Psoas muscle (tissue), 7 donors: ENCODE measurements at regions not wholly inside any gene's neighbourhood (a gene's known extent, or its start where the extent isn't known, plus 50 kb on each side); places are given as distances from the start of the nearest gene placed in this dataset.

Experiments
- ATAC-seq, 4 donors: fragments of 200-7000 bp; cut with Tn5 transposase; one replicate each; pipeline ENCODE4 v1.9.1; 2020; ENCODE audit warnings: moderate library complexity in 3 of 4, mild to moderate bottlenecking in 2 of 4
- DNase-seq, 2 donors: peaks; one replicate each; pipeline ENCODE4 v3.0.0-alpha.2; 2020
- H3K27ac ChIP-seq: fragments of 200-600 bp; one replicate; pipeline ENCODE4 v1.8.0; 2022
- H3K27me3 ChIP-seq, 3 donors: fragments of 200-600 bp in 1 of 3; one replicate each; pipeline versions ENCODE4 v1.6.1 to v1.8.0; 2013 to 2022; ENCODE audit warnings: low read length in 2 of 3, mild to moderate bottlenecking in 2 of 3, moderate library complexity in 1 of 3; ENCODE audit not compliant: insufficient read depth in 3 of 3
- H3K36me3 ChIP-seq, 2 donors: fragments of 200-600 bp in 1 of 2; one replicate each; pipeline versions ENCODE4 v1.6.1 to v1.8.0; 2013 to 2022; ENCODE audit warnings: low read depth in 1 of 2, mild to moderate bottlenecking in 1 of 2, moderate library complexity in 1 of 2; ENCODE audit not compliant: insufficient read depth in 1 of 2
- H3K4me1 ChIP-seq: fragments of 200-600 bp; one replicate; pipeline ENCODE4 v1.8.0; 2022
- H3K4me3 ChIP-seq: fragments of 200-600 bp; one replicate; pipeline ENCODE4 v1.8.0; 2022; ENCODE audit warnings: mild to moderate bottlenecking
- H3K9me3 ChIP-seq: fragments of 200-600 bp; one replicate; pipeline ENCODE4 v1.8.0; 2022
- WGBS, 3 donors: extraction: QIAGEN DNeasy Blood & Tissue Kit; methylation state at CpG; one replicate each; pipeline versions ENCODE4 v1.1.6 to v1.1.7; 2013; 5-methylcytosine and 5-hydroxymethylcytosine counted together
- intact Hi-C, 2 donors: fragments of 100-400 bp; cut with DNase I; formaldehyde crosslinking; loops; one replicate each; pipeline versions ENCODE4 v1.11.0 to v1.14.2; 2022
- TF ChIP-seq, protein P1 (sequence below): fragments of 200-600 bp; IDR thresholded peaks from one replicate; pipeline ENCODE4 v1.8.0; 2022; ENCODE audit warnings: antibody characterized with exemption
- donor health status: healthy with polysubstance abuse.
- donor health status: DM: no; HTN: no; CAD: no; lungs with moderate emphysema.
- donor health status: Bipolar disorder and iron deficiency.
- donor health status: healthy.
- donor health status: DM: yes; HTN: yes; CAD: no.
- donor health status: DM: no; HTN: no; CAD: no.
- donor health status: DM: yes; HTN: yes; CAD: no.

DNA sequence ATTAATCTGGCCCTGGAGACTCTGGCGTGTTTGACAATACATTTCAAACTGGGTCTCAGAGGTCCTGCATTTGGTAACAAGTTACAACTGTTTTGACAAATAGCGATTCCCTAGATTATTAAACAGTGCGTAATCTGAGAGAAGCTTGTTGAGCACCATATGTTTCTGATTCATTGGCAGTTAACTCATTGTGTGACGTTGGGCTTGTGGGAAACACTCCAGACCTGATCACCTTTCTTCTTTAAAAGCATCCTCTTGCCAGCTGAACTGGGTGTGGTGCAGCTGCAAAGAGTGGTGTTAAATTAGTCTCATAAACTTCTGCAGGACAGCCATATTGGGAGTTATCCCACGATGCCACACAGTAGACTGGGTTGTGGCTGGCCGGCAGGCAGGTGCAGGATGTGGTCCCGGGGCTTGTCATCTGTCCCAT, 82.7 kb downstream of the CDC7 start:
- 45 to 52% (median 48%) methylated on average over 7 of the region's 7 CpGs for WGBS, 3 donors
- Histone ChIP-seq H3K9me3 (no peaks in the 10 kb centered on the region), H3K4me3 (no peak overlapping the region), H3K27ac (no peak overlapping the region), H3K27me3 (no peaks in the 10 kb centered on the region), H3K36me3 (no peaks in the 10 kb centered on the region), H3K4me1 (no peaks in the 10 kb centered on the region)
- no peak for DNase-seq
- TF ChIP-seq, protein P1, sequence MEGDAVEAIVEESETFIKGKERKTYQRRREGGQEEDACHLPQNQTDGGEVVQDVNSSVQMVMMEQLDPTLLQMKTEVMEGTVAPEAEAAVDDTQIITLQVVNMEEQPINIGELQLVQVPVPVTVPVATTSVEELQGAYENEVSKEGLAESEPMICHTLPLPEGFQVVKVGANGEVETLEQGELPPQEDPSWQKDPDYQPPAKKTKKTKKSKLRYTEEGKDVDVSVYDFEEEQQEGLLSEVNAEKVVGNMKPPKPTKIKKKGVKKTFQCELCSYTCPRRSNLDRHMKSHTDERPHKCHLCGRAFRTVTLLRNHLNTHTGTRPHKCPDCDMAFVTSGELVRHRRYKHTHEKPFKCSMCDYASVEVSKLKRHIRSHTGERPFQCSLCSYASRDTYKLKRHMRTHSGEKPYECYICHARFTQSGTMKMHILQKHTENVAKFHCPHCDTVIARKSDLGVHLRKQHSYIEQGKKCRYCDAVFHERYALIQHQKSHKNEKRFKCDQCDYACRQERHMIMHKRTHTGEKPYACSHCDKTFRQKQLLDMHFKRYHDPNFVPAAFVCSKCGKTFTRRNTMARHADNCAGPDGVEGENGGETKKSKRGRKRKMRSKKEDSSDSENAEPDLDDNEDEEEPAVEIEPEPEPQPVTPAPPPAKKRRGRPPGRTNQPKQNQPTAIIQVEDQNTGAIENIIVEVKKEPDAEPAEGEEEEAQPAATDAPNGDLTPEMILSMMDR, result no peak
- no peak for ATAC-seq
- intact Hi-C loops, result no loop called here

GRCh38 chr1:91584309-91584708, 83.7 kb downstream of the CDC7 start:
- H3K27ac ChIP-seq, result no peak overlapping the region
- TF ChIP-seq, protein P1, result no peak
- 86 to 88% (median 86%) methylated on average over 4 of the region's 4 CpGs for WGBS, 3 donors
- ATAC-seq, result no peak
- H3K36me3 ChIP-seq, result no peaks in the 10 kb centered on the region
- H3K4me3 ChIP-seq, result no peak overlapping the region
- DNase-seq, result no peak
- H3K4me1 ChIP-seq, result no peaks in the 10 kb centered on the region
- no peaks in the 10 kb centered on the region for H3K9me3 ChIP-seq
- no peaks in the 10 kb centered on the region for H3K27me3 ChIP-seq
- intact Hi-C loops, result no loop called here

DNA sequence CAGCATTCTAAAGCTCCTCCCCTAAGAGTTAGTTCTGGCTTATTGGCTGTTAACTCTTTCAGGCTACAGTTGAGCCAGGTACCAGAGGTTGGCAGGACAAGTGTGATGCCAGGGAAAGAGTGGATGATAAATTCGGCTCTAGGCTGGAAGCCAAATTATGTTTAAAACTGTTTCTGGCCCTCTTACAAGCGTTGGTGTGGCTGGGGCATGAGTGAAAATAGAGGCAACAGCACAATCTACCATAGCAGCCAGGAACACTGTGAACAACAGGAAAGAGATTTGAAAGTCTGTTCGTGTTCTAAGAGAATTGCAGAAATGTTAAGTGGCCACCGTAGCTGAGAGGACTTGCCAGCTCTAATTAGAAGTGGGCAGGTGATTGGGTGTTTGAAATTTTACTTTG, 84.2 kb downstream of the CDC7 start:
- Histone ChIP-seq H3K27ac (no peak overlapping the region), H3K9me3 (no peaks in the 10 kb centered on the region), H3K36me3 (no peaks in the 10 kb centered on the region), H3K4me1 (no peaks in the 10 kb centered on the region), H3K4me3 (no peak overlapping the region), H3K27me3 (no peaks in the 10 kb centered on the region)
- WGBS, 3 donors, result 22 to 36% (median 35%) methylated on average over 4 of the region's 4 CpGs
- DNase-seq, result no peak
- TF ChIP-seq, protein P1, result no peak
- intact Hi-C loops, result no loop called here
- ATAC-seq, result no peak

GRCh38 chr1:91585502-91585901, 84.9 kb downstream of the CDC7 start:
- intact Hi-C loops, result no loop called here
- TF ChIP-seq, protein P1, result no peak
- H3K4me1 ChIP-seq, result no peaks in the 10 kb centered on the region
- no peak overlapping the region for H3K27ac ChIP-seq
- H3K4me3 ChIP-seq, result no peak overlapping the region
- ATAC-seq, result no peak
- no peaks in the 10 kb centered on the region for H3K27me3 ChIP-seq
- no peaks in the 10 kb centered on the region for H3K36me3 ChIP-seq
- WGBS, 3 donors, result 80 to 93% (median 92%) methylated on average over 5 of the region's 5 CpGs
- no peak for DNase-seq
- no peaks in the 10 kb centered on the region for H3K9me3 ChIP-seq

- intact Hi-C loops, result no loop called here
- no peaks in the 10 kb centered on the region for H3K9me3 ChIP-seq
- no peak for DNase-seq
- H3K27ac ChIP-seq, result no peak overlapping the region
- no peak for ATAC-seq
- WGBS, 3 donors, result 75 to 88% (median 82%) methylated on average over 7 of the region's 7 CpGs
- TF ChIP-seq, protein P1, result no peak
- no peaks in the 10 kb centered on the region for H3K27me3 ChIP-seq
- no peaks in the 10 kb centered on the region for H3K4me1 ChIP-seq
- H3K36me3 ChIP-seq, result no peaks in the 10 kb centered on the region
- no peak overlapping the region for H3K4me3 ChIP-seq
Measured at GRCh38 chr1:91585982-91586381, 85.3 kb downstream of the CDC7 start.
